SK-N-SH treated with all-trans-retinoic acid at 6 μM for 48 hours (cell line): ENCODE measurements at regions not wholly inside any gene's neighbourhood (a gene's known extent, or its start where the extent isn't known, plus 50 kb on each side); places are given as distances from the start of the nearest gene placed in this dataset.

Experiments used
- ARNTL ChIP-seq: fragments of 450-650 bp; formaldehyde crosslinking; IDR thresholded peaks from 2 replicates; pipeline ENCODE4 v1.5.0; 2020; ENCODE audit warnings: low read depth, mild to moderate bottlenecking, moderate library complexity, borderline replicate concordance
- CREB5 ChIP-seq: fragments of 250-450 bp; sonication (Bioruptor Pico); IDR thresholded peaks from 2 replicates; pipeline ENCODE4 v1.5.1; 2020; ENCODE audit warnings: low read depth, mild to moderate bottlenecking, moderate library complexity
- OSR1 ChIP-seq: fragments of 250-450 bp; sonication (Bioruptor Pico); IDR thresholded peaks from 2 replicates; pipeline ENCODE4 v1.8.0; 2022; ENCODE audit warnings: moderate library complexity, mild to moderate bottlenecking, inconsistent platforms
- PATZ1 ChIP-seq: fragments of 250-450 bp; sonication (Bioruptor Pico); IDR thresholded peaks from 2 replicates; pipeline ENCODE4 v1.8.0; 2020; ENCODE audit warnings: mild to moderate bottlenecking, moderate library complexity, borderline replicate concordance
- RARB ChIP-seq: fragments of 250-450 bp; sonication (Bioruptor Pico); IDR thresholded peaks from 2 replicates; pipeline ENCODE4 v1.8.0; 2021; ENCODE audit warnings: mild to moderate bottlenecking, moderate library complexity
- TOX ChIP-seq: fragments of 250-450 bp; sonication (Bioruptor Pico); IDR thresholded peaks from 2 replicates; pipeline ENCODE4 v1.8.0; 2021; ENCODE audit warnings: mild to moderate bottlenecking, moderate library complexity, borderline replicate concordance
- ZFP30 ChIP-seq: fragments of 450-650 bp; formaldehyde crosslinking; IDR thresholded peaks from 2 replicates; pipeline ENCODE4 v1.5.0; 2022; ENCODE audit warnings: mild to moderate bottlenecking, moderate library complexity
- ZNF565 ChIP-seq: fragments of 450-650 bp; formaldehyde crosslinking; conservative IDR thresholded peaks from 2 replicates; pipeline ENCODE4 v1.5.0; 2020; ENCODE audit warnings: low read depth, mild to moderate bottlenecking, moderate library complexity
- ZNF8 ChIP-seq: fragments of 450-650 bp; formaldehyde crosslinking; IDR thresholded peaks from 2 replicates; pipeline ENCODE4 v1.5.0; 2020; ENCODE audit warnings: mild to moderate bottlenecking, moderate library complexity
- TF ChIP-seq, protein P1 (sequence below): fragments of 250-450 bp; sonication (Bioruptor Pico); IDR thresholded peaks from 2 replicates; pipeline ENCODE4 v1.5.0; 2020; ENCODE audit warnings: mild to moderate bottlenecking, moderate library complexity

- no peak for TF ChIP-seq PATZ1
- no peak for TF ChIP-seq OSR1
- TF ChIP-seq CREB5 (CRISPR knock-in tag) = no peak
- no peak for TF ChIP-seq RARB (CRISPR knock-in tag)
- TF ChIP-seq ZFP30 (CRISPR knock-in tag) = no peak
- no peak for TF ChIP-seq ZNF565
- TF ChIP-seq ZNF8 (CRISPR knock-in tag) = no peak
- TF ChIP-seq TOX = no peak
- TF ChIP-seq ARNTL (CRISPR knock-in tag) = no peak
- TF ChIP-seq, protein P1, sequence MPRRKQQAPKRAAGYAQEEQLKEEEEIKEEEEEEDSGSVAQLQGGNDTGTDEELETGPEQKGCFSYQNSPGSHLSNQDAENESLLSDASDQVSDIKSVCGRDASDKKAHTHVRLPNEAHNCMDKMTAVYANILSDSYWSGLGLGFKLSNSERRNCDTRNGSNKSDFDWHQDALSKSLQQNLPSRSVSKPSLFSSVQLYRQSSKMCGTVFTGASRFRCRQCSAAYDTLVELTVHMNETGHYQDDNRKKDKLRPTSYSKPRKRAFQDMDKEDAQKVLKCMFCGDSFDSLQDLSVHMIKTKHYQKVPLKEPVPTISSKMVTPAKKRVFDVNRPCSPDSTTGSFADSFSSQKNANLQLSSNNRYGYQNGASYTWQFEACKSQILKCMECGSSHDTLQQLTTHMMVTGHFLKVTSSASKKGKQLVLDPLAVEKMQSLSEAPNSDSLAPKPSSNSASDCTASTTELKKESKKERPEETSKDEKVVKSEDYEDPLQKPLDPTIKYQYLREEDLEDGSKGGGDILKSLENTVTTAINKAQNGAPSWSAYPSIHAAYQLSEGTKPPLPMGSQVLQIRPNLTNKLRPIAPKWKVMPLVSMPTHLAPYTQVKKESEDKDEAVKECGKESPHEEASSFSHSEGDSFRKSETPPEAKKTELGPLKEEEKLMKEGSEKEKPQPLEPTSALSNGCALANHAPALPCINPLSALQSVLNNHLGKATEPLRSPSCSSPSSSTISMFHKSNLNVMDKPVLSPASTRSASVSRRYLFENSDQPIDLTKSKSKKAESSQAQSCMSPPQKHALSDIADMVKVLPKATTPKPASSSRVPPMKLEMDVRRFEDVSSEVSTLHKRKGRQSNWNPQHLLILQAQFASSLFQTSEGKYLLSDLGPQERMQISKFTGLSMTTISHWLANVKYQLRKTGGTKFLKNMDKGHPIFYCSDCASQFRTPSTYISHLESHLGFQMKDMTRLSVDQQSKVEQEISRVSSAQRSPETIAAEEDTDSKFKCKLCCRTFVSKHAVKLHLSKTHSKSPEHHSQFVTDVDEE = no peak
Observed at GRCh38 chr4:120353235-120353634, 286.6 kb upstream of the MAD2L1 start.
